DMS53 treated with DMSO at 0.1 percent for 48 hours (cell line): ENCODE measurements at regions not wholly inside any gene's neighbourhood (a gene's known extent, or its start where the extent isn't known, plus 50 kb on each side); places are given as distances from the start of the nearest gene placed in this dataset.
"Not testable (repeated sequence)": the region's sequence is repeated elsewhere in the genome, so short reads cannot be mapped to it uniquely, and the experiment has no call there.

ENCODE experiments used
- DNase-seq: peaks from one replicate; lab custom pipeline; 2025; ENCODE audit not compliant: unreplicated experiment; lab: John Stamatoyannopoulos, UW

DNA sequence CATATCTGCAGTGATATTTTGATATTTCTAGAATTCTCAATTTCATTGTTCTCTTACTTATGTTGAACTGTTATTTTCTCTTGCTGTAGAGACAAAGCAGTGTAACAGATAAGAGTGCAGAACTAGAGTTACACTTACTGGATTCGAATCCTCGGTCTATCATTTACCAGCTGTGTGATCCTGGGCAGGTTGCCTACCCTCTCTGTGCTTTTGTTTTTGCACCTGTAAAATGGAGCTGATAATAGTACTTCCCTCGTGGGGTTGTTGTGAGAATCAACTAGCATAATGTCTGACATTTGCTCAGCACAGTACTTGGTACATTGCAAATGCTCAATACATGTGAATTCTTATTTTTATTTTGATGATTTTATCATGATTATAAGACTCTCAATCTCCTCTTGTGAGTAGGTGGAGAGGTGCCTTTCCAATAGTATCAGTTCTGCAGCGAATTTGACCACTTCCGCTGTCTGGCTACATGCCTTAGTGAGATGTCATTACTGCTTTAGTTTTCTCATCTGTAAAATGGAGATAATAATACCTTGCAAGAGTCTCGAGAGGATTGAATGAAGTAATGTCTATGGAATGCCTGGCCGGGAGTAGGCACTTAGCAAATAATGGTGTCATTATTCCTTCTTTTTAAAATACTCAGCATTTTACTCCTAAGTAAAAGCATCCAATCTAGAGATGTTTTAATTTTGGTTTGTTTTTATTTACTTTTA lies 312.2 kb upstream of the MAF start:
- no peak for DNase-seq

DNA sequence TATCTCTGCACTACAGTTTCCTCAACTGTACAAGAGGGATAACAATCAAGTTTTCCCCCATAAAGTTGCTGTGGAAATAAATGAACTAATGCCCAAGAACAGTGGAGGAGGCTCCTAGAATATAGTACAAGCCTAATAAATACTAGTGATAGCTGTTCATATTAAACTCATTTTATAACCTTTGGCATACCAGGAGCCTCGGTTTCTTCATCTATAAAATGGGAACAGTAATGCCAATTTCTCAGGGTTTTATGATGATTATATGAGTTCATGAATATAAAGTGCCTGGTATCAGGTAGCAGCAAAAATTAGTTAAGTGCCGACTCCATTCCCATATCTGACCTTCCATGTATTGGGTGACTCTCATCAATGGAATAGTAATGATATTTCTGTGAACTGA lies 311.1 kb upstream of the MAF start:
- no peak for DNase-seq

- DNase-seq, result no peak
Measured at GRCh38 chr16:79909571-79909970, 309.0 kb upstream of the MAF start.

DNA sequence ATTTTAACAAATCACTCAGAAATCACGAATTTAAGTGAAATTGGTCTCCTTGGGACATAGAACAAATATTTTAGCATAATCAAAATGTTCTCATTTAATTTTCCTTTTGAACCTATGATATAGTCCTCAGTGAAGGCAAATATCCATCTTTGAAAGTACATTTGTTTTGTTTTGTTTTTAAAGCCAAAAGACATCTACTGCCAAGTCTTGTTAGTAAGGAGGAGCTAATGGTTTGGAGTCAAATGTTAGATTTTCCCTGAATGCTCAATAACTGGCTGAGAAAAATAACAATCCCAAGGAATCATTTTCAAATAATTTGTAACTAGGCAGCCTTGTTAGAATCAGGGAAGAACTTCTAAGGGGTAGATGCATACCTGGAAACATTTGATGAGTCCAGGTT lies 302.9 kb upstream of the MAF start:
- DNase-seq, result no peak

- no peak for DNase-seq
Measured at GRCh38 chr16:79902351-79902750, 301.8 kb upstream of the MAF start.

- DNase-seq, result no peak
Measured at GRCh38 chr16:79901522-79901921, 301.0 kb upstream of the MAF start.

DNA sequence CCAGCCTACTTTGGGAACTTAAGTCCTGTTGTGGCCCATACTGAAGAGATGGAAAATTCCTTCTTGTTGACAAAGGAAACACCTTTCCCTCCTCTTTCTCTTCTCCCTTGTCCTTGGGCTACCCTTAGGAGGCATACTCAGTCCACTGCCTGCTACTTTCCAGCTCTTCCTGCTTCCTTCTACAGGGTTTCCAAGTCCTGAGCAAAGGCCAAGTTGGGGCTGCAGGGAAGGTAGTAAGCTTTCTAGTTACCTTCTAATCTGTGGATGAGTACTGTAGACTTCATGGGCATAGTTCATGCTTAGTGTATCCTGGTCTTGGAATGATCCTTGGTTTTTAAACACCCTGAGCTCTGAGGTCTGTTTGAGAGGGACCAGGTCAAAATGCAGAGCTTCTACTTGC lies 299.2 kb upstream of the MAF start:
- DNase-seq, result no peak

DNA sequence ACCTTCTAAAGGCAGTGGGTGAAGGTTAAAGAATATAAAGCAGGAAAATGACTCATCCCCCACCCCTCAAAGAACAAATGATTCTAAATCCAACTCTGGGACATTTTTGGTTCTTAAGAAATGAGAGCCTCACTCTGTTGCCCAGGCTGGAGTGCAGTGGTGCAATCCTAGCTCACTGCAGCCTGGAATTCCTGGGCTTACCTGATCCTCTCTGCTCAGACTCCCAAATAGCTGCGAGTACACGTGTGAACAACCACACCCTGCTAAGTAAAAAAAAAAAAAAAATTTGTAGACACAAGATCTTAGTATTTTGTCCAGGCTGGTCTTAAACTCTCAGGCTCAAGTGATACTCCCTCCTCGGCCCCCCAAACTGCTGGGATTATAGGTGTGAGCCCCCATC lies 298.8 kb upstream of the MAF start:
- no peak for DNase-seq

- DNase-seq, result no peak
Measured at GRCh38 chr16:79898703-79899102, 298.2 kb upstream of the MAF start.

- DNase-seq, result no peak
Measured at GRCh38 chr16:79897453-79898146, 297.1 kb upstream of the MAF start.

- no peak for DNase-seq
Measured at GRCh38 chr16:79897104-79897452, 296.5 kb upstream of the MAF start.

DNA sequence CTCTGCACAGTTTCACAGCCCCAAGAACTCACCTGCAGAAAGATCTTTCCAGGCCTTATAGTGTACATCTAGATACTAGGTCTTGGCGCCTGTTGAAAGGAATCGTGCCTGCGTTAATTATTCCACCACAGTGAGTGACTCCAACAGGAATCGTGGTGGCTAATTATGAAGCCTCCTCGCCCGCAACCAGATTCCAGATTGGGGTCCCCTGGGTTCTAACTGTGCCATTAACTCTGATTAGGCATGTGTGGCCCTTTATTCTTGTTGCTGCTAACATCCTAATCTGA lies 295.3 kb upstream of the MAF start:
- no peak for DNase-seq

GRCh38 chr16:79895053-79895916 lies 294.7 kb upstream of the MAF start:
- no peak for DNase-seq

GRCh38 chr16:79893445-79893844 lies 292.9 kb upstream of the MAF start:
- no peak for DNase-seq

DNA sequence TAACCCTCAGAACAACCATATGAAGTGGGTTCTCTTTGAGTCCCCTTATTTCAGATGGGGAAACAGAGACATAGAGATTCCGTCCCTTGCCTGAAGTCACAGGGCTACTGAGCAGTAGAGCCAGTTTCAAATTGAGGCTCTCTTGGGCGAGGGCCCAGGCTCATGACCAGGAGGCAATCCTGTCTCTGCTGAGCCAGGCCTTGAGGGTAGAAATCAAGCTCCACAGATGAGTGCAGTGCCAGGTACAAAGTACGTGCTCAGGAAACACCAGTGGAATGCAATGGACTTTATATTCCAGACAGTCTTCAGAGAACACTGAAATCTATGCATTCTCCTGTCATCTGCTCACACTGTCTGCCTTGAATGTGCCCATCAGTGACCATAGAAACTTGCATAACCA lies 291.7 kb upstream of the MAF start:
- DNase-seq, result no peak

DNA sequence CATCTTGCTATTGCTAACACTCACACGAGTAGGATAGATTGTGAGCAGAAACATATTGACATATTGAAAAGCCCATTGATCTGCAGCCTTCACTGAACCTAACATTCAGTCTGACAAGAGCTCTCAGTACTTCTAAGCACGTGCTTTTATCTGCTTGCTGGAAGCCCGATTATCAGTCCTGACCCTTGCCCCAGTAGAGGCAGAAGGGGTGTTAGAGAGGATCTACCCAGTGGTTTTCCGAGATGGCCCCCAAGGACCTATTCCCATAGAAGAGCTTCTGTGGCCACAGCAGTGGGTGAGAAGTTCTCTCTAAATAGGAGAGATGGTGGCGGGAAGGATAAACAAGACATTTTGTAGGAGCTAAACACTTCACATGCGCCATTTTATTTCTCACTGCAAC lies 290.9 kb upstream of the MAF start:
- DNase-seq, result no peak

DNA sequence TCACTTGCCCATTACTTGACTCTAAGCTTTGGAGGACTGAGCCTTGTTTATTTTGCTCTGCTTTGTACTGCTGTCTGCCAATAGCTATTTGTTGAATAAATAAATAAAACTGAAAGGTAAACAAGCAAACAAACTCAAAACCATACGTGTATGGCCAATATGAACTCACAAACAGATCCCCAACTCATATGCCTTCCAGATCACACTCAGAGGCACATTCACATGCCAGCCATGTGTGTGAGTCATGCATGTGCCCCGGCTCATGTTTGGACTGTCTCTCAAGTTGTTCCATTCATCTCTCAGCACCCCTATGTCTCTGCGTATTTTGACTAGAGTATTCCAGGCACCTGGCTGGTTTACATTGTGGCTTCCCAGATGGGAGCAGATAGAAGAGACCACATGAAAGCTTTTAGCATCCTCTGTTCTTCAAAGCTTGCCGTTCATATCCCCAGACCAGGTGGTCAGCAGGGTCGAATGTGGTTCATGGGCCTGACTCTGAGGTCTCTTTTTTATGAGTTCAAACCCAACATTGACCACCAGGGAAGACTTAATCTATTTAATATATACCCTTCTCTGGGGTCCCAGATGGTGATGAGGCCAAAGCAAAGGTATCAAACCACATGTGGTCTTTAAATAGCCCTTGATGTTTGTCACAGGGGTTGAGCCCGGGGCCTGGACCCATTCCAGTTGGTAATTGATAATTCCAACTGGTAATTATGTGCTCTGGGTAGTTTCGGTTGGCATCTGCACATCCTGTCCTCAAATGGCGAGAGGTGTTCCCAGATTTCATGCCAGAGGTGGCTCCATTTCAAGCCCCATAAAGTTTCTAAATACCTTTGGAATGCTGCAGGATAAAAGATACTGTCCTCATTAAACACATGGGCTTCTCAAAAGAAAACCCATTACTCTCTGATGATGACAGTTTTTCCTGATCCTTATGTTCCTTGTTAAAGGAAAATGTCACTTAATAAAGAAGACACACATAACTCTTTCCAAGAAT lies 287.3 kb upstream of the MAF start:
- no peak for DNase-seq

- DNase-seq, result no peak
Measured at GRCh38 chr16:79885320-79885719, 284.8 kb upstream of the MAF start.

GRCh38 chr16:79883494-79883893 lies 283.0 kb upstream of the MAF start:
- no peak for DNase-seq

GRCh38 chr16:79882340-79883005 lies 281.9 kb upstream of the MAF start:
- no peak for DNase-seq

DNA sequence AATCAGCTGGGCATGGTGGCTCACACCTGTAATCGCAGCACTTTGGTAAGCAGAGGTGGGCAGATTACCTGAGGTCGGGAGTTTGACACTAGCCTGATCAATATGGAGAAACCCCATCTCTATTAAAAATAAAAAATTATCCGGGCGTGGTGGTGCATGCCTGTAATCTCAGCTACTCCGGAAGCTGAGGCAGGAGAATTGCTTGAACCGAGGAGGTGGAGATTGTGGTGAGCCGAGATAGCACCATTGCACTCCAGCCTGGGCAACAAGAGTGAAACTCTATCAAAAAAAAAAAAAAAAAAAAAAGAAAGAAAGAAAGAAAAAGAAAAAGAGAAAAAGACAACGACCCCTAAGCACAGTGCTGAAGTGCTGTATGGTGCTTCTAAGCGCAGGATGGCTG lies 280.6 kb upstream of the MAF start:
- not testable (repeated sequence) for DNase-seq
